AG04449 (cell line): ENCODE measurements at regions not wholly inside any gene's neighbourhood (a gene's known extent, or its start where the extent isn't known, plus 50 kb on each side); places are given as distances from the start of the nearest gene placed in this dataset.

Experiments used
- CTCF ChIA-PET: fragments of 350-600 bp; formaldehyde crosslinking; extraction: SDS; loops from one replicate; lab custom pipeline; 2021; ENCODE audit warnings: antibody characterized with exemption; lab: Yijun Ruan, JAX
- POLR2A ChIA-PET: fragments of 400-600, 350-600 bp; formaldehyde crosslinking; extraction: SDS; loops from one replicate; lab custom pipeline; 2020; ENCODE audit warnings: antibody characterized with exemption, inconsistent platforms; lab: Yijun Ruan, JAX
- DNase-seq: peaks from one replicate; pipeline ENCODE4 v3.0.0-alpha.2; 2010; ENCODE audit warnings: low read depth, low spot score
- H3K4me3 ChIP-seq: 2 replicates; pipeline ENCODE4 v1.5.1; 2011; ENCODE audit warnings: low read depth, mild to moderate bottlenecking, control low read depth, low read length
- TF ChIP-seq, protein P1 (sequence below): IDR thresholded peaks from one replicate; pipeline ENCODE4 v1.5.1; 2011; ENCODE audit warnings: mild to moderate bottlenecking, moderate library complexity, low read length, control low read depth, inconsistent platforms; ENCODE audit not compliant: insufficient read depth; ENCODE audit errors: missing control alignments

DNA sequence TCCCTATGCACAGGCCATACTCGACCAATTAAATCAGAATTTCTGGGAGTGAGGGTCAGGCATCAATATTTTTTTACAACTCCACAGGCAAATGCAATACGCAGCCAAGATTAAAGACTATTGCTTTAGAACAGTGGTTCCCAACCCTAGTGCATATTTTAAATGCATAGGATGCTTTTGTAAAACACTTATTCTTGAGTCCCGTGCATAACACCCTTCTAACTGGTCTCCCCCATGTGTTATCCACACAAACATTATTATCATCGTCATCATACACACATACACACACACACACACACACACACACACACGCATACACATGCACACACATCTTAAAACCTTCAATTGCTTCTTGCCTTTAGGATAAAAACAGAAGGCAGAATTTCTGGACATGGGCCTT, 145.0 kb upstream of the PELI1 start:
- CTCF ChIA-PET: no interaction called here

DNA sequence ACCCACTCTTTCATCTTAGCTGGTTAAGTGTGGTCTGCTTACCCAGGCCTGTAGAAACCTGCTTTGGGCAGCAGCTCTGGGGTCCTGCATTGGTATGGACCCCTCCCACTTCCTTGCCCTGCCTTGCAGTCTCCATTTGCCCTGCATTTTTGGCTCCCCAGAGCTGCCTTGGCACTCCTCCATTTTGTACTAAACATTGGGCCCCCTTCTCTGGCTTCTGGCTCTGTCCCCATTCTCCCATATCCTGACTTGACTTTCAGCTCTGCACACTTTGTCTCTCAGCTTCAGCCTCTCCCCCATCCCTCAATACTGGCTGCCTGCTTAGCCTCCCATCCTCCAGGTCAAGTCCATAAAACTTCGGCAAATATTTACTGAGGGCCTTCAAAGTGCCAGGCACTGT, 145.5 kb upstream of the PELI1 start:
- TF ChIP-seq, protein P1, sequence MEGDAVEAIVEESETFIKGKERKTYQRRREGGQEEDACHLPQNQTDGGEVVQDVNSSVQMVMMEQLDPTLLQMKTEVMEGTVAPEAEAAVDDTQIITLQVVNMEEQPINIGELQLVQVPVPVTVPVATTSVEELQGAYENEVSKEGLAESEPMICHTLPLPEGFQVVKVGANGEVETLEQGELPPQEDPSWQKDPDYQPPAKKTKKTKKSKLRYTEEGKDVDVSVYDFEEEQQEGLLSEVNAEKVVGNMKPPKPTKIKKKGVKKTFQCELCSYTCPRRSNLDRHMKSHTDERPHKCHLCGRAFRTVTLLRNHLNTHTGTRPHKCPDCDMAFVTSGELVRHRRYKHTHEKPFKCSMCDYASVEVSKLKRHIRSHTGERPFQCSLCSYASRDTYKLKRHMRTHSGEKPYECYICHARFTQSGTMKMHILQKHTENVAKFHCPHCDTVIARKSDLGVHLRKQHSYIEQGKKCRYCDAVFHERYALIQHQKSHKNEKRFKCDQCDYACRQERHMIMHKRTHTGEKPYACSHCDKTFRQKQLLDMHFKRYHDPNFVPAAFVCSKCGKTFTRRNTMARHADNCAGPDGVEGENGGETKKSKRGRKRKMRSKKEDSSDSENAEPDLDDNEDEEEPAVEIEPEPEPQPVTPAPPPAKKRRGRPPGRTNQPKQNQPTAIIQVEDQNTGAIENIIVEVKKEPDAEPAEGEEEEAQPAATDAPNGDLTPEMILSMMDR: no peak
- POLR2A ChIA-PET: no interaction called here
- DNase-seq: no peak
- H3K4me3 ChIP-seq: no peak overlapping the region
- CTCF ChIA-PET: no interaction called here

More for the DNA sequence above, 145.0 kb upstream of the PELI1 start:
- H3K4me3 ChIP-seq: no peak overlapping the region
- TF ChIP-seq, protein P1: no peak
- POLR2A ChIA-PET: no interaction called here
- no peak for DNase-seq

DNA sequence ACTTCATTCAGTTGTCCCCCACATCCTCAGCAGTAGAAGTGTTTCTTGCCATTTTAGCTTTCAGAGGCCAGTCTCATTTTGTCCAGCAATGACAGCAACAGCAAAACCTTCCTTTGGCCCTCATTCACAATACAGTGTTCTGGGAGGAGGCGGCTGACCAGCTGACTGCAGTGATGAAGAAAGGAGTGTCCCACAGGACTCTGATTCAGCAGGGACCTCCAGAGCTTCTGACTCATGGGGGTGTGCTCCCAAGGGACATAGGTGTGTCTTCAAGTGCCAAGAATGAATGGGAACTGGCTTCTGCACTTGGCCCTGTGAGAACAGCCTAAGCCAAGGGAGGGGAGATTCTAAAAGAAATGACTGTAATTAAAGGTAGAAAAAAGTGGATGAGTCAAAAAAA, 147.0 kb upstream of the PELI1 start:
- TF ChIP-seq, protein P1: no peak
- CTCF ChIA-PET: interaction anchor here (0.7 to 0.9 kb wide), 2 partner anchors 20 to 36 kb away, joined by 3 to 4 read pairs; no protein-coding TSS in a partner anchor
- no peak overlapping the region for H3K4me3 ChIP-seq
- POLR2A ChIA-PET: no interaction called here
- DNase-seq: no peak

DNA sequence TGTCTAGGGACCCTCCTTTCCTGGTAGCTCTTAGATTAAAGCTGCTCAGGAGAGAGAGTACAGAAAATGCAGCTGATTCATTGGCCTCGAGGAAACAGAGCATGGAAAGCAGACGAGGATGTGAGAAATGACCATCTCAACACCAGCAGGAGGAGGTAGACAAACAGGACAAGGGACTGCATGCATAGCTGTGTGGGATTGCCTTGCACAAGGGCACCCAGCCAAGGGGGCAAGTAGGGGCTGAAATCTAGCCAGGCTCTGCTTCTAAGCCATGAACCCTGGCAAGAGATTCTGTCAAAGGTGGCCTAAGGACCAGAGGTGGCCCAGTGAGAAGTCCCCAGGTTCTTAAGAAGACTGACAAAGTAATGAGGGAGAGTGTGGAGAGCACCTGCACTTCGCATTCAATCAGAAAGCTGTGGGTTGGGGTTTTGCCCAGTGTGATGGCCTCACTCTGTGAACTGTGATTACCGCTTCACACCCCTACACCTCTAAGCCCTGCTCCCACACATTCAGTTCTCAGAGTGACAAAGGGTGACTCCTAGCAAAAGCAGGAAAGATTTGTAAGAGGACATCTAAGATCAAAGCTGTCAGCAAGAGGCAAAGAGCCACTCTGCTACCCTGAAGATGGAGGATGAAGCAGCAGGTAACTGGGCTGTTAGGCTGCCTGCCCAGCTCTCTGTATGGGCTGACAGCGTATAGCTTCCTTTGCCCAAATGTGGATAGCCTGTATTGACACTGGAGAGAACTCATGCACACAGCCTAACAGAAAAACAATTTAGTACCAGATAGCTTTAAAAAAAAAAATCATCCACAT, 151.3 kb upstream of the PELI1 start:
- ChIA-PET CTCF (interaction anchor here (0.6 to 1.7 kb wide), 3 partner anchors 11 to 35 kb away, joined by 3 to 8 read pairs (median 4); no protein-coding TSS in a partner anchor), POLR2A (no interaction called here)
- no peak for DNase-seq
- TF ChIP-seq, protein P1: no peak
- H3K4me3 ChIP-seq: no peak overlapping the region

DNA sequence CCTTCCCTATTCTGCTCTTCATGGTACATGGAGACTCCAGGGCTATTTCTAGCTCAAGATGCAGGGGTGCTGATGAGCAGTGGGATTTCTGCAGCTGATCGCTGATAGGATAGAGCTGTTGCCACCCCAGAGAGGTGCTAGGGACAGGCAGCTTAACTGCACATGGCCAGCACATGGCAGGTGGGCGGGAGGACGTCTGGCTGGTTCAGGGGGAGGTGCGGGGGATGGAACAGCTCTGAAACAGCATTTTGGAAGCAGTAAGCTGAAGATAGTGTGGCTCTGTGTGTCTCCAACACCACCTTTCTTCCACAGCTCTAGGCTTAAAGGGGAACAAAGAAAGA, 151.9 kb upstream of the PELI1 start:
- CTCF ChIA-PET: interaction anchor here (0.6 to 1.7 kb wide), 3 partner anchors 11 to 35 kb away, joined by 3 to 8 read pairs (median 4); no protein-coding TSS in a partner anchor
- no peak for DNase-seq
- TF ChIP-seq, protein P1: no peak
- POLR2A ChIA-PET: no interaction called here
- H3K4me3 ChIP-seq: no peak overlapping the region

DNA sequence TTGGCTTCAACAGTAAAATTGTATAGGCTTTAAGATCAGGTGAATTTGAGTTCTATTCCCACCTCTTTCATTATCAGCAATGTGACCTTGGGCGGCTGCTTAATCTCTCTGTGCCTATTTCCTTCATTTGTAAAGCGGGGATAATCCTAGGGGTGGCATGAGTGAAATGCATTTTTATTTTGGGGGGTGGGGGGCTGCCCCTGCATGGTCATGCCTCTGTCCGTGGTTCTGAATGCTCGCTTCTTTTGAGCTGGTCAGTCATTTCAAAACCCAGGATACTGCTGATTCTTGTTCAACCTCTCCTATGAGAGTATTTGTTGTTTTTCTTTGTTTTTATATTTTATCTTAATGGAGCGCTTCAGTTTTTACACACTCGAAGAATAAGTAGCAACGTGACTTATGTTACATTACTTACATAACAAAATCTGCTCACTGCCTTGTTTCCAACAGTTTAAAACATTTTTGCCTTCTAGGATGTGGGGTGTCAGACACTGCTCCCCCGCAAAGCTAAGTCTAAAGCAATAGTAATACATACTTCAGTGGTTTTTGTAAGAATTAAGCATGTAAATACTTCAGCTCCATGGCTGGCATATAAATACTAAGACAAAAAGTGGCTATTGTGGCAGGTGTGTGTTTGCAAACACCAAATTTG, 152.6 kb upstream of the PELI1 start:
- ChIA-PET POLR2A (no interaction called here), CTCF (no interaction called here)
- no peak overlapping the region for H3K4me3 ChIP-seq
- TF ChIP-seq, protein P1: no peak
- no peak for DNase-seq
